ENCODE measurements at regions not wholly inside any gene's neighbourhood (a gene's known extent, or its start where the extent isn't known, plus 50 kb on each side); places are given as distances from the start of the nearest gene placed in this dataset.

GRCh38 chr7:84780158-84781124 is 406.4 kb downstream of the SEMA3D start:
- Histone ChIP-seq H3K4me1 (no peaks in the 10 kb centered on the region), H3K36me3 (ENCODE audit: insufficient read depth in 1 of 2, low read depth in 1 of 2) (no peaks in the 10 kb centered on the region), H3K4me3 (no peak overlapping the region), H3K27ac (no peak overlapping the region), H3K27me3 (ENCODE audit: insufficient read depth in 3 of 3, low read length in 2 of 3) (no peaks in the 10 kb centered on the region), H3K9me3 (no peaks in the 10 kb centered on the region)
- DNase-seq: peak in 1 of 2 donors; percentile 41
- ATAC-seq: no peak
- intact Hi-C loops (cut with DNase I): no loop called here
- WGBS, 3 donors: 92 to 95% (median 93%) methylated on average over 10 of the region's 10 CpGs
- no peak for TF ChIP-seq CTCF (IDR thresholded peaks at IDR 0.05)

- TF ChIP-seq CTCF (IDR thresholded peaks at IDR 0.05): no peak
- Histone ChIP-seq H3K4me3 (no peak overlapping the region), H3K9me3 (no peaks in the 10 kb centered on the region), H3K4me1 (no peaks in the 10 kb centered on the region), H3K27ac (no peak overlapping the region), H3K36me3 (ENCODE audit: insufficient read depth in 1 of 2, low read depth in 1 of 2) (no peaks in the 10 kb centered on the region), H3K27me3 (ENCODE audit: insufficient read depth in 3 of 3, low read length in 2 of 3) (no peaks in the 10 kb centered on the region)
- intact Hi-C loops (cut with DNase I): no loop called here
- DNase-seq (no peak), ATAC-seq (no peak)
- 72 to 86% (median 81%) methylated on average over 4 of the region's 4 CpGs for WGBS, 3 donors
Observed at GRCh38 chr7:84757761-84758160, 429.1 kb downstream of the SEMA3D start.

GRCh38 chr7:84746353-84746752 is 440.5 kb downstream of the SEMA3D start:
- Histone ChIP-seq H3K27me3 (ENCODE audit: insufficient read depth in 3 of 3, low read length in 2 of 3) (no peaks in the 10 kb centered on the region), H3K4me1 (no peaks in the 10 kb centered on the region), H3K36me3 (ENCODE audit: insufficient read depth in 1 of 2, low read depth in 1 of 2) (no peaks in the 10 kb centered on the region), H3K4me3 (no peak overlapping the region), H3K9me3 (no peaks in the 10 kb centered on the region), H3K27ac (no peak overlapping the region)
- WGBS, 3 donors: 2 to 40% (median 17%) methylated on average over 2 of the region's 2 CpGs
- intact Hi-C loops (cut with DNase I): no loop called here
- DNase-seq (no peak), ATAC-seq (peak in 1 of 4 donors; percentile 38)
- no peak for TF ChIP-seq CTCF (IDR thresholded peaks at IDR 0.05)

- Histone ChIP-seq H3K9me3 (no peaks in the 10 kb centered on the region), H3K4me1 (no peaks in the 10 kb centered on the region), H3K36me3 (ENCODE audit: insufficient read depth in 1 of 2, low read depth in 1 of 2) (no peaks in the 10 kb centered on the region), H3K4me3 (no peak overlapping the region), H3K27ac (no peak overlapping the region), H3K27me3 (ENCODE audit: insufficient read depth in 3 of 3, low read length in 2 of 3) (no peaks in the 10 kb centered on the region)
- no peak for TF ChIP-seq CTCF (IDR thresholded peaks at IDR 0.05)
- WGBS, 3 donors: 24 to 45% (median 27%) methylated on average over 3 of the region's 3 CpGs
- ATAC-seq (no peak), DNase-seq (no peak)
- intact Hi-C loops (cut with DNase I): no loop called here
Observed at GRCh38 chr7:84744385-84744784, 442.5 kb downstream of the SEMA3D start.
